CD14-positive monocyte (primary cell): ENCODE measurements at regions not wholly inside any gene's neighbourhood (a gene's known extent, or its start where the extent isn't known, plus 50 kb on each side); places are given as distances from the start of the nearest gene placed in this dataset.

Experiments used
- DNase-seq, 3 donors: peaks; one replicate each; pipeline ENCODE4 v3.0.0-alpha.2; 2011 to 2022
- H2AFZ ChIP-seq: 2 replicates; pipeline ENCODE4 v1.6.0; 2012; ENCODE audit warnings: mild to moderate bottlenecking, low read depth, low read length, inconsistent platforms; ENCODE audit not compliant: insufficient read depth, poor library complexity, severe bottlenecking
- H3K27ac ChIP-seq, 2 donors: 1 replicate in 1 of 2; 2 replicates in 1 of 2; pipeline ENCODE4 v1.5.1; 2012 to 2013; ENCODE audit warnings: low read length in 2 of 2, control low read depth in 1 of 2, inconsistent platforms in 1 of 2, low read depth in 1 of 2, mild to moderate bottlenecking in 1 of 2
- H3K27me3 ChIP-seq, 2 donors: one replicate each; pipeline versions ENCODE4 v1.6.0 to v1.6.1; 2011 to 2013; ENCODE audit warnings: low read length in 2 of 2; ENCODE audit not compliant: control insufficient read depth in 2 of 2, insufficient read depth in 2 of 2
- H3K36me3 ChIP-seq, 2 donors: replicated peaks in 1 of 2; 1 replicate in 1 of 2; 2 replicates in 1 of 2; pipeline versions ENCODE4 v1.5.1 to v1.6.1; 2012 to 2013; ENCODE audit warnings: low read length in 2 of 2, control low read depth in 1 of 2, inconsistent platforms in 1 of 2, mild to moderate bottlenecking in 1 of 2; ENCODE audit not compliant: insufficient read depth in 2 of 2, control insufficient read depth in 1 of 2
- H3K4me1 ChIP-seq, 2 donors: 1 replicate in 1 of 2; 2 replicates in 1 of 2; pipeline versions ENCODE4 v1.5.1 to v1.6.1; 2012 to 2013; ENCODE audit warnings: low read length in 2 of 2, control low read depth in 1 of 2, inconsistent platforms in 1 of 2, mild to moderate bottlenecking in 1 of 2, moderate library complexity in 1 of 2; ENCODE audit not compliant: insufficient read depth in 2 of 2, control insufficient read depth in 1 of 2
- H3K4me2 ChIP-seq: replicated peaks from 2 replicates; pipeline ENCODE3; 2012; ENCODE audit warnings: low read length, moderate library complexity, mild to moderate bottlenecking; ENCODE audit not compliant: poor library complexity, severe bottlenecking; ENCODE audit errors: extremely low read depth
- H3K4me3 ChIP-seq, 3 experiments: fragments of 200-600 bp in 1 of 3; sonication (generic) in 1 of 3; replicated peaks in 1 of 3; 1 replicate in 2 of 3; 2 replicates in 1 of 3; pipeline ENCODE4 v1.5.1; 2011 to 2013; ENCODE audit warnings: low read length in 3 of 3, mild to moderate bottlenecking in 3 of 3, control low read depth in 2 of 3, low read depth in 2 of 3, inconsistent platforms in 1 of 3, moderate library complexity in 1 of 3
- H3K79me2 ChIP-seq: 2 replicates; pipeline ENCODE4 v1.6.0; 2012; ENCODE audit warnings: mild to moderate bottlenecking, control low read depth, inconsistent platforms, low read length, moderate library complexity; ENCODE audit not compliant: insufficient read depth
- H3K9ac ChIP-seq: 2 replicates; pipeline ENCODE4 v1.6.0; 2017; ENCODE audit warnings: low read length, mild to moderate bottlenecking; ENCODE audit not compliant: insufficient read depth, poor library complexity, severe bottlenecking
- H3K9me3 ChIP-seq, 2 donors: replicated peaks in 1 of 2; 1 replicate in 1 of 2; 2 replicates in 1 of 2; pipeline versions ENCODE4 v1.5.1 to v1.6.1; 2012 to 2013; ENCODE audit warnings: low read length in 2 of 2, control low read depth in 1 of 2; ENCODE audit not compliant: control insufficient read depth in 1 of 2, insufficient read depth in 1 of 2
- H4K20me1 ChIP-seq: 2 replicates; pipeline ENCODE4 v1.6.0; 2012; ENCODE audit warnings: mild to moderate bottlenecking, low read length, control low read depth, moderate library complexity; ENCODE audit not compliant: insufficient read depth
- H3K27ac Mint-ChIP-seq, 7 donors: one replicate each; pipeline ENCODE4 v1.8.0; 2020; ENCODE audit warnings: mild to moderate bottlenecking in 7 of 7, mixed read lengths in 7 of 7, moderate library complexity in 6 of 7, inconsistent platforms in 2 of 7
- H3K27me3 Mint-ChIP-seq, 3 donors: one replicate each; pipeline ENCODE4 v1.8.0; 2021 to 2022; ENCODE audit warnings: low read depth in 3 of 3, mild to moderate bottlenecking in 3 of 3, mixed read lengths in 3 of 3, moderate library complexity in 3 of 3, inconsistent platforms in 1 of 3
- H3K36me3 Mint-ChIP-seq, 2 donors: one replicate each; pipeline ENCODE4 v1.8.0; 2020; ENCODE audit warnings: mixed read lengths in 2 of 2, inconsistent platforms in 1 of 2, mild to moderate bottlenecking in 1 of 2
- H3K4me1 Mint-ChIP-seq: one replicate; pipeline ENCODE4 v1.8.0; 2020; ENCODE audit warnings: mild to moderate bottlenecking, mixed read lengths
- H3K4me3 Mint-ChIP-seq, 2 donors: one replicate each; pipeline ENCODE4 v1.8.0; 2020; ENCODE audit warnings: mild to moderate bottlenecking in 2 of 2, mixed read lengths in 2 of 2, moderate library complexity in 1 of 2
- H3K9me3 Mint-ChIP-seq, 7 donors: one replicate each; pipeline ENCODE4 v1.8.0; 2020 to 2022; ENCODE audit warnings: mixed read lengths in 7 of 7, mild to moderate bottlenecking in 6 of 7, moderate library complexity in 6 of 7, inconsistent platforms in 2 of 7
- CTCF ChIP-seq: fragments of 200-600 bp; IDR thresholded peaks from one replicate; pipeline ENCODE4 v1.8.0; 2022; ENCODE audit warnings: antibody characterized with exemption, mild to moderate bottlenecking
- WGBS: methylation state at CpG from one replicate; pipeline ENCODE4 v1.1.5; 2013; ENCODE audit warnings: missing lambda C conversion rate; ENCODE audit not compliant: insufficient coverage; 5-methylcytosine and 5-hydroxymethylcytosine counted together
- intact Hi-C, 2 donors: fragments of 100-400 bp; cut with micrococcal nuclease; formaldehyde crosslinking; loops; one replicate each; pipeline versions ENCODE4 v1.15.0 to v1.15.1; 2023

GRCh38 chr15:81645470-81645869, 271.5 kb upstream of the TMC3 start:
- H3K4me3 ChIP-seq: no peak overlapping the region
- Mint-ChIP-seq H3K9me3 (peaks cover 0 to 2% (median 0%) of the 10 kb centered on the region in 7 donors), H3K27me3 (peaks cover 0 to 3% (median 2%) of the 10 kb centered on the region in 3 donors), H3K27ac (no peak overlapping the region), H3K4me1 (no peaks in the 10 kb centered on the region), H3K4me3 (no peak overlapping the region), H3K36me3 (no peaks in the 10 kb centered on the region)
- H3K4me1 ChIP-seq: no peaks in the 10 kb centered on the region
- intact Hi-C loops: no loop called here
- H3K4me2 ChIP-seq: no peak overlapping the region
- H3K9me3 ChIP-seq: no peaks in the 10 kb centered on the region
- H3K27ac ChIP-seq: no peak overlapping the region
- no peaks in the 10 kb centered on the region for H3K27me3 ChIP-seq
- no peaks in the 10 kb centered on the region for H3K36me3 ChIP-seq
- H3K9ac ChIP-seq: no peak overlapping the region
- H4K20me1 ChIP-seq: no peaks in the 10 kb centered on the region
- WGBS: 89% methylated on average over 3 of the region's 9 CpGs
- H3K79me2 ChIP-seq: no peaks in the 10 kb centered on the region
- H2AFZ ChIP-seq: no peak overlapping the region
- DNase-seq: no peak
- no peak for TF ChIP-seq CTCF

GRCh38 chr15:81643771-81644170, 269.8 kb upstream of the TMC3 start:
- Histone ChIP-seq H3K4me2 (no peak overlapping the region), H3K4me3 (no peak overlapping the region), H3K27me3 (no peaks in the 10 kb centered on the region), H3K9ac (no peak overlapping the region), H3K4me1 (no peaks in the 10 kb centered on the region), H4K20me1 (no peaks in the 10 kb centered on the region), H3K79me2 (no peaks in the 10 kb centered on the region), H3K27ac (no peak overlapping the region), H3K9me3 (peaks cover 0 to 2% of the 10 kb centered on the region in 2 donors), H2AFZ (no peak overlapping the region), H3K36me3 (no peaks in the 10 kb centered on the region)
- no peak overlapping the region for H3K4me3 Mint-ChIP-seq
- H3K27ac Mint-ChIP-seq: no peak overlapping the region
- DNase-seq: no peak
- intact Hi-C loops: no loop called here
- no peaks in the 10 kb centered on the region for H3K4me1 Mint-ChIP-seq
- 100% methylated on average over 1 of the region's 4 CpGs for WGBS
- TF ChIP-seq CTCF: no peak
- no peaks in the 10 kb centered on the region for H3K36me3 Mint-ChIP-seq
- H3K9me3 Mint-ChIP-seq: peaks cover 0 to 3% (median 2%) of the 10 kb centered on the region in 7 donors
- peaks cover 0 to 3% (median 2%) of the 10 kb centered on the region in 3 donors for H3K27me3 Mint-ChIP-seq
